ENCODE measurements at regions not wholly inside any gene's neighbourhood (a gene's known extent, or its start where the extent isn't known, plus 50 kb on each side); places are given as distances from the start of the nearest gene placed in this dataset.
"Not testable (repeated sequence)": the region's sequence is repeated elsewhere in the genome, so short reads cannot be mapped to it uniquely, and the experiment has no call there.

DNA sequence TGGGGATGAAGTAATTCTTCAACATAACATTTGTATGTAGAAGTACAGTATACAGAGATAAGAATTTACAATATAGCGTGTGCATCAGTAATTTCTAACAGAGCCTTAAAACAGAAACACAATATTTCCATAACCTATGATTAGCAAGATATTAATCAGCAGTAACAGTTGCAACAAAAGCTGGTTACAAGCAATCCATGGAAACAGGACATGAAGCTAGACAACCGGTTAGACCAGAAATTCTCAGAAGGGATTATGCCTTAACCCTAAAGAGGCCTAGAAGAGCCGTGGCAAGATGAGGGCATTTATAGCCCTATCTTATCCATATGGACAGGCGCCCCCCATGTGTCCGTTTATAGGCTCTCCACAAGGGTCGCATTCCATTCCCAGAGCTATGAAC, 392.5 kb downstream of the PRELID2 start:
- not testable (repeated sequence) for TF ChIP-seq POLR2AphosphoS5 (IDR thresholded peaks at IDR 0.05; ENCODE audit: insufficient read depth in 1 of 2, low read depth in 1 of 2); POLR2A (IDR thresholded peaks at IDR 0.05)

All from vagina (tissue), 2 donors.